T follicular helper cell (primary cell): ENCODE measurements at regions not wholly inside any gene's neighbourhood (a gene's known extent, or its start where the extent isn't known, plus 50 kb on each side); places are given as distances from the start of the nearest gene placed in this dataset.

ENCODE experiments used
- DNase-seq: peaks from one replicate; pipeline ENCODE4 v3.0.0-alpha.2; 2020; ENCODE audit warnings: low read depth

- DNase-seq, result no peak
Observed at GRCh38 chr2:195495966-195496365, 161.1 kb upstream of the SLC39A10 start.

- no peak for DNase-seq
Observed at GRCh38 chr2:195495351-195495750, 161.7 kb upstream of the SLC39A10 start.

GRCh38 chr2:195494451-195494850 lies 162.6 kb upstream of the SLC39A10 start:
- no peak for DNase-seq

- DNase-seq, result no peak
Observed at GRCh38 chr2:195493416-195493815, 163.6 kb upstream of the SLC39A10 start.

GRCh38 chr2:195490319-195490718 lies 166.7 kb upstream of the SLC39A10 start:
- DNase-seq, result no peak

- no peak for DNase-seq
Observed at GRCh38 chr2:195489101-195489500, 167.9 kb upstream of the SLC39A10 start.

GRCh38 chr2:195488567-195488966 lies 168.5 kb upstream of the SLC39A10 start:
- no peak for DNase-seq

GRCh38 chr2:195486987-195487644 lies 169.9 kb upstream of the SLC39A10 start:
- no peak for DNase-seq

GRCh38 chr2:195486520-195486919 lies 170.5 kb upstream of the SLC39A10 start:
- DNase-seq, result no peak

GRCh38 chr2:195482010-195482409 lies 175.0 kb upstream of the SLC39A10 start:
- no peak for DNase-seq

- no peak for DNase-seq
Observed at GRCh38 chr2:195480121-195480520, 176.9 kb upstream of the SLC39A10 start.

GRCh38 chr2:195479407-195479806 lies 177.6 kb upstream of the SLC39A10 start:
- DNase-seq, result no peak

GRCh38 chr2:195477996-195478382 lies 179.0 kb upstream of the SLC39A10 start:
- no peak for DNase-seq

- no peak for DNase-seq
Observed at GRCh38 chr2:195477248-195477995, 179.6 kb upstream of the SLC39A10 start.

GRCh38 chr2:195475336-195475735 lies 181.7 kb upstream of the SLC39A10 start:
- DNase-seq, result no peak

GRCh38 chr2:195473862-195474261 lies 183.2 kb upstream of the SLC39A10 start:
- DNase-seq, result no peak

- no peak for DNase-seq
Observed at GRCh38 chr2:195472501-195473234, 184.4 kb upstream of the SLC39A10 start.

- DNase-seq, result no peak
Observed at GRCh38 chr2:195471807-195472206, 185.2 kb upstream of the SLC39A10 start.

- no peak for DNase-seq
Observed at GRCh38 chr2:195471163-195471562, 185.9 kb upstream of the SLC39A10 start.

- no peak for DNase-seq
Observed at GRCh38 chr2:195470622-195471021, 186.4 kb upstream of the SLC39A10 start.

- no peak for DNase-seq
Observed at GRCh38 chr2:195468771-195469170, 188.3 kb upstream of the SLC39A10 start.

GRCh38 chr2:195466427-195466826 lies 190.6 kb upstream of the SLC39A10 start:
- no peak for DNase-seq

- no peak for DNase-seq
Observed at GRCh38 chr2:195461010-195461409, 196.0 kb upstream of the SLC39A10 start.
